ENCODE measurements at regions not wholly inside any gene's neighbourhood (a gene's known extent, or its start where the extent isn't known, plus 50 kb on each side); places are given as distances from the start of the nearest gene placed in this dataset.

- no peak for DNase-seq (ENCODE audit: low read depth)
- no peak overlapping the region for H3K4me3 ChIP-seq (ENCODE audit: low read depth, low read length)
- no peak for TF ChIP-seq CTCF (IDR thresholded peaks at IDR 0.05; ENCODE audit: insufficient read depth, low read length)
Measured at GRCh38 chr1:224529844-224530243, 86.3 kb upstream of the CNIH3 start.

GRCh38 chr1:224533517-224533916, 82.6 kb upstream of the CNIH3 start:
- TF ChIP-seq CTCF (IDR thresholded peaks at IDR 0.05; ENCODE audit: insufficient read depth, low read length): no peak
- no peak overlapping the region for H3K4me3 ChIP-seq (ENCODE audit: low read depth, low read length)
- DNase-seq (ENCODE audit: low read depth): no peak

GRCh38 chr1:224534731-224535130, 81.4 kb upstream of the CNIH3 start:
- H3K4me3 ChIP-seq (ENCODE audit: low read depth, low read length): no peak overlapping the region
- no peak for TF ChIP-seq CTCF (IDR thresholded peaks at IDR 0.05; ENCODE audit: insufficient read depth, low read length)
- no peak for DNase-seq (ENCODE audit: low read depth)

DNA sequence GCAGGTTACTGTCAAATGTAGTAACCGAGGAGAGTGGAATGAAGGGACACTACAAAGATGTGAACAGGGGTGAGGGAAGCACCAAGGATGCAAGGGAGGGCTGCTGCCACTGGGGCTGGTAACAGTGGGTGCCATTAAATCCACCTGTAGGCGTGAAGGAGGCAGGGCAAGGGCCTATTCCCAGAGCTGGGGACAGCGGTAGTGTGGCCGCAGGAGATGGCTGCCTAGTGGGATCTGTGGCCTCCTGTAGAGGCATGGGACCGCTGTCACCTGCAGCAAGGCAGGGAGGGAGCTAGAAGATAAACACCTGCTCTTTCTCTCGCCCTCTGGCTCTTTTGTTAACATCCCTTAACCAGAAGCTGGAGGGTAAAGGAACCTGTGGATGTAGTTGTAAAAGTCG, 80.5 kb upstream of the CNIH3 start:
- no peak for TF ChIP-seq CTCF (IDR thresholded peaks at IDR 0.05; ENCODE audit: insufficient read depth, low read length)
- H3K4me3 ChIP-seq (ENCODE audit: low read depth, low read length): no peak overlapping the region

GRCh38 chr1:224539971-224540370, 76.1 kb upstream of the CNIH3 start:
- H3K4me3 ChIP-seq (ENCODE audit: low read depth, low read length): no peak overlapping the region
- no peak for DNase-seq (ENCODE audit: low read depth)
- TF ChIP-seq CTCF (IDR thresholded peaks at IDR 0.05; ENCODE audit: insufficient read depth, low read length): no peak

More for the DNA sequence above, 80.5 kb upstream of the CNIH3 start:
- no peak for DNase-seq (ENCODE audit: low read depth)

- H3K4me3 ChIP-seq (ENCODE audit: low read depth, low read length): no peak overlapping the region
- no peak for DNase-seq (ENCODE audit: low read depth)
- TF ChIP-seq CTCF (IDR thresholded peaks at IDR 0.05; ENCODE audit: insufficient read depth, low read length): no peak
Measured at GRCh38 chr1:224540535-224540934, 75.6 kb upstream of the CNIH3 start.

- no peak overlapping the region for H3K4me3 ChIP-seq (ENCODE audit: low read depth, low read length)
- DNase-seq (ENCODE audit: low read depth): no peak
- no peak for TF ChIP-seq CTCF (IDR thresholded peaks at IDR 0.05; ENCODE audit: insufficient read depth, low read length)
Measured at GRCh38 chr1:224541072-224541790, 74.9 kb upstream of the CNIH3 start.

Measured in fibroblast of the aortic adventitia (primary cell).